ENCODE measurements at regions not wholly inside any gene's neighbourhood (a gene's known extent, or its start where the extent isn't known, plus 50 kb on each side); places are given as distances from the start of the nearest gene placed in this dataset.

DNA sequence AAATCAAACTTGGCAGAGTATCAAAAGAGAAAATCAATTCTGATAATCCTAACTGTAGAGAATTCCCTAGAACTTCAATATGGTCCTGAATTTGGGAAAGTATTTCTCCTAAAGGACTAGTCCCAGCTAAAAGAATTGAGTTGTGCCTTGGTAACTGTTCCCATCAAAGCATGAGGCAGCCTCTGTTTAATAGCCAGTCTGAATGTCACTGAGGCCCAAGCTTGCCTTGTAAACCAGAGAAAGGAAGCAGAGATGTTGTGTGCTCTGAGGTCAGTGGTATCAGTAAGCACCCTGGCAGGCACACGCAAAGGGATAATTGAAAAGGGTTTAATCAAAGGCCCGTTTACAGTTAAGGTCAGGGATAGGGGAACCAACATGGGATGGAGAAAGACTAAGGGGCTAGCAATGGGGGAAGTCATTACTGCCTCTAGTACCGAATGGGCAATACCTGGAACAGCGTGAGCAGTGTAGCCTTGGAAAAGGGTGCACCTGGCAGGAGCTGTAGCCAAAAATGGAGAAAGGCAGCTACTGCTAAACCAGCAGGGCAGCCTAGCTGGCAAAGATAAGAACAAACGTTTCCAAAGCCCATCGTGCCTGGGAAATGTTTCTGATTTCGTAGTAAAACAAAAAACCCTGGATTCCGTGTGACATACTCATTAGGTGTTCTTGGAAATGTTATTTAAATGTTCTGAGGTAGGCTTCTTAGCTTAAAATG is 635.5 kb downstream of the PLPP3 start:
- no peak overlapping the region for H3K4me3 ChIP-seq (ENCODE audit: low read depth, low read length)
- TF ChIP-seq CTCF (IDR thresholded peaks at IDR 0.05; ENCODE audit: insufficient read depth, low read depth, low read length, missing control alignments), result no peak
- no peak for DNase-seq (ENCODE audit: low read depth)

DNA sequence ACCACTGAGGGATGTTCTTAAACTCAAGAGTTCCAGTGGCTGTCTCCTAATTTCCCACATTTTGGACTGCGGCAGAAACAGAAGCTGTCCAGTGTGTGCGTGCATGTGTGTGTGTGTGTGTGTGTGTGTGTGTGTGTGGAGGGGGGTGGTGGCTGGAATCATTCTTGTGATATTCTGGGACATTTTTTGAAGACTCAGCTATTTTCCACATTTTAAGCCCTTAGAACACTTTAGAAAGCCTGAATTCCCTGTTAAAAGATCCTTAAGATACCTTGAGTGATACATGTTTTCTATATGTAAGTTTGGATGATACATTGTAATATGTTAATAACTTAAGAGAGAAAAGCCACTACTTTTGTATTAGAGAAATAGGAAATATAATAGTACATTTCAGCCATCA is 636.4 kb downstream of the PLPP3 start:
- H3K4me3 ChIP-seq (ENCODE audit: low read depth, low read length), result no peak overlapping the region
- DNase-seq (ENCODE audit: low read depth), result no peak
- no peak for TF ChIP-seq CTCF (IDR thresholded peaks at IDR 0.05; ENCODE audit: insufficient read depth, low read depth, low read length, missing control alignments)

DNA sequence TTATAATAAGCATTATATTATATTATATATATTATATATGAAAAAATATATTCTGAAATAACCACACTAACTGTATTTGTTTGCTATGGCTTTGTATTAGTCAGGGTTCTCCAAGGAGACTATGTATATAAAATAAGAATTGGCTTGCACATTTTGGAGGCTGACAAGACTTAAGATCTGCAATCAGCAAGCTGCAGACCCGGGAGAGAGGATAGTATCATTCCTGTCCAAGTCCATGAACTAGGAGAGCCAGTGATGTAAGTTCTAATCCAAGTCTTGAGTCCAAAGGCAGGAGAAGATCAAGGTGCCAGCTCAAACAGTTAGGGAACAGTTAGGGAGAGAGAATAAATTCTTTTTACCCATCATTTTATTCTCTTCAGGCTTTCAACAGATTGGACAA is 639.5 kb downstream of the PLPP3 start:
- no peak overlapping the region for H3K4me3 ChIP-seq (ENCODE audit: low read depth, low read length)
- TF ChIP-seq CTCF (IDR thresholded peaks at IDR 0.05; ENCODE audit: insufficient read depth, low read depth, low read length, missing control alignments), result no peak
- no peak for DNase-seq (ENCODE audit: low read depth)

GRCh38 chr1:55938861-55939260 is 640.5 kb downstream of the PLPP3 start:
- DNase-seq (ENCODE audit: low read depth), result no peak
- H3K4me3 ChIP-seq (ENCODE audit: low read depth, low read length), result no peak overlapping the region
- TF ChIP-seq CTCF (IDR thresholded peaks at IDR 0.05; ENCODE audit: insufficient read depth, low read depth, low read length, missing control alignments), result no peak

DNA sequence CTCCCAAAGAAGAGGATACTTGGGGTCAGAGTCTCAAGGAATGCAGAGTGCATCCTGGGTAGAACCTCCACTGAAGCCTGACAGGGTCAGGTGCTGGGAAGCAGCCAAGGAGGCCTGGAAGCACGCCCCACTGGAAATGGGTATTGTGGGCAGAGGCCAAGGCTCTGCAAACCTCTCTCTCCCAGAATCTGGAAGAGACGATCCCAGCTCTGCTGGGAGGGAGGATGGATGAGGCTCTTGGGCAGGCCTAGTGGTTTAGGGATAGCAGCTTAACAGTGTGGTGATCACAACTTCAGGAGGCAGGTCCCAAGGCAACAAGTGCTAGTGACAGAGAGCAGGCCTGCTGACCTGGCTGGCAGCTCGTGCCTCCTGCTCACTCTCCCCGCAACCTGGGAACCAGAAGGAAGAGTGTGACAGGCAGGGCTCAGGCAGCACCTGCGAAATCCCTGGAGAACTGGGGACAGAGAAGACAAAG is 641.0 kb downstream of the PLPP3 start:
- H3K4me3 ChIP-seq (ENCODE audit: low read depth, low read length), result no peak overlapping the region
- no peak for DNase-seq (ENCODE audit: low read depth)
- no peak for TF ChIP-seq CTCF (IDR thresholded peaks at IDR 0.05; ENCODE audit: insufficient read depth, low read depth, low read length, missing control alignments)

GRCh38 chr1:55937840-55938375 is 641.5 kb downstream of the PLPP3 start:
- no peak for TF ChIP-seq CTCF (IDR thresholded peaks at IDR 0.05; ENCODE audit: insufficient read depth, low read depth, low read length, missing control alignments)
- H3K4me3 ChIP-seq (ENCODE audit: low read depth, low read length), result no peak overlapping the region
- no peak for DNase-seq (ENCODE audit: low read depth)

DNA sequence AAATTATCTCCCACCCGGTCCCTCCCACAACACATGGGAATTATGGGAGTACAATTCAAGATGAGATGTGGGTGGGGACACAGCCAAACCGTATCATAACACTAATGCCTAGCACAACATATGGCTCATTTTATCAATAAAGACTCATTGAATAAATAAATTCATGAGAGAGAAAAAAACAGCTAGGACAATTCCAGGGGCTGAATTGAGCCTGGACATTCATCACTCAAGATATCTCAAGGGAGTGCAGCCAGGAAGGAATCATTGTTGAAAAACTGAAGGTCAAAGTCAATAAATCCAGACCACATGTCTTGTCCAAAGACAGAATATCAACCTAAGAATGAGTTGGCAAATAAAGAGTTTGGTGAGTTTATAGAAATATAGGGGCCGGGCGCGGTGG is 644.1 kb downstream of the PLPP3 start:
- no peak overlapping the region for H3K4me3 ChIP-seq (ENCODE audit: low read depth, low read length)
- TF ChIP-seq CTCF (IDR thresholded peaks at IDR 0.05; ENCODE audit: insufficient read depth, low read depth, low read length, missing control alignments), result no peak
- no peak for DNase-seq (ENCODE audit: low read depth)
